AG08395 (cell line): ENCODE measurements at regions not wholly inside any gene's neighbourhood (a gene's known extent, or its start where the extent isn't known, plus 50 kb on each side); places are given as distances from the start of the nearest gene placed in this dataset.
"Not testable (repeated sequence)": the region's sequence is repeated elsewhere in the genome, so short reads cannot be mapped to it uniquely, and the experiment has no call there.

Experiments
- DNase-seq: peaks from one replicate; pipeline ENCODE4 v3.0.0; 2012; ENCODE audit warnings: mixed read lengths, low spot score

GRCh38 chr5:123710031-123710430 lies 198.1 kb downstream of the CSNK1G3 start:
- no peak for DNase-seq

- no peak for DNase-seq
These were observed 197.4 kb downstream of the CSNK1G3 start for GRCh38 chr5:123709422-123709821.

GRCh38 chr5:123708074-123708806 lies 196.3 kb downstream of the CSNK1G3 start:
- DNase-seq: peak; percentile 79

GRCh38 chr5:123706531-123706930 lies 194.6 kb downstream of the CSNK1G3 start:
- DNase-seq: no peak

- peak; percentile 24 for DNase-seq
These were observed 193.8 kb downstream of the CSNK1G3 start for GRCh38 chr5:123705741-123706140.

GRCh38 chr5:123701511-123702200 lies 189.7 kb downstream of the CSNK1G3 start:
- DNase-seq: no peak

GRCh38 chr5:123700624-123701287 lies 188.8 kb downstream of the CSNK1G3 start:
- peak; percentile 94 for DNase-seq

- DNase-seq: no peak
These were observed 187.6 kb downstream of the CSNK1G3 start for GRCh38 chr5:123699571-123699970.

- not testable (repeated sequence) for DNase-seq
These were observed 187.0 kb downstream of the CSNK1G3 start for GRCh38 chr5:123698937-123699336.

GRCh38 chr5:123696921-123697341 lies 185.0 kb downstream of the CSNK1G3 start:
- DNase-seq: peak; percentile 67

- peak; percentile 44 for DNase-seq
These were observed 178.8 kb downstream of the CSNK1G3 start for GRCh38 chr5:123690821-123691220.

- no peak for DNase-seq
These were observed 169.1 kb downstream of the CSNK1G3 start for GRCh38 chr5:123681061-123681460.

GRCh38 chr5:123673107-123673506 lies 161.1 kb downstream of the CSNK1G3 start:
- DNase-seq: peak; percentile 3

- no peak for DNase-seq
These were observed 159.9 kb downstream of the CSNK1G3 start for GRCh38 chr5:123671711-123672456.

- peak; percentile 29 for DNase-seq
These were observed 159.1 kb downstream of the CSNK1G3 start for GRCh38 chr5:123671042-123671441.
